ENCODE measurements at regions not wholly inside any gene's neighbourhood (a gene's known extent, or its start where the extent isn't known, plus 50 kb on each side); places are given as distances from the start of the nearest gene placed in this dataset.

GRCh38 chr4:11230866-11231265, 197.8 kb downstream of the HS3ST1 start (continued):
- TF ChIP-seq ZNF175 (CRISPR knock-in tag; IDR thresholded peaks at IDR 0.05; ENCODE audit: low read depth) (no peak), ZNF143 (CRISPR knock-in tag; IDR thresholded peaks at IDR 0.05) (no peak), PHB (CRISPR knock-in tag; IDR thresholded peaks at IDR 0.05) (no peak), GTF2F1 (IDR thresholded peaks at IDR 0.05; ENCODE audit: low read depth, low read length) (no peak), KDM5B (IDR thresholded peaks at IDR 0.05; ENCODE audit: insufficient replicate concordance, low read depth, low read length) (no peak)

- FAIRE-seq = no peak
- H3K27ac ChIP-seq (ENCODE audit: extremely low read depth, low read depth, low read length) = no peak overlapping the region
- no peaks in the 10 kb centered on the region for H3K79me2 ChIP-seq (ENCODE audit: control insufficient read depth, insufficient read depth, low read length)
- ATAC-seq = no peak
- H3K4me3 ChIP-seq = no peak overlapping the region
- BruUV-seq (replicated peaks) = no TSS peak
- H3K4me2 ChIP-seq (ENCODE audit: insufficient read depth, low read length) = no peak overlapping the region
- H3K4me1 ChIP-seq (replicated peaks in 1 of 2; ENCODE audit: control insufficient read depth in 2 of 2, insufficient read depth in 2 of 2, low read length in 2 of 2) = no peaks in the 10 kb centered on the region
- intact Hi-C loops (cut with micrococcal nuclease) = no loop called here
- ChIA-PET POLR2A (no interaction called here), CTCF (ENCODE audit: low intra/inter-chr PET ratio) (no interaction called here)
- H2AFZ ChIP-seq (ENCODE audit: low read depth, low read length) = no peak overlapping the region
- WGBS (ENCODE audit: insufficient coverage, low coverage, missing lambda C conversion rate) = 0% methylated on average over 1 of the region's 1 CpG
- H3K27me3 ChIP-seq (ENCODE audit: control insufficient read depth in 2 of 2, insufficient read depth in 2 of 2, low read length in 2 of 2) = no peaks in the 10 kb centered on the region
- no peak overlapping the region for H3K9ac ChIP-seq (ENCODE audit: insufficient read depth in 1 of 2, low read depth in 2 of 2, low read length in 2 of 2)
- DNase-seq (ENCODE audit: extremely low read depth in 1 of 4, low spot score in 3 of 4) = no peak
- in situ Hi-C loops (cut with MboI) = no loop called here
- H3K9me3 ChIP-seq (replicated peaks; ENCODE audit: control insufficient read depth, insufficient read depth, low read depth, low read length) = no peaks in the 10 kb centered on the region
- no peaks in the 10 kb centered on the region for H4K20me1 ChIP-seq (replicated peaks; ENCODE audit: control insufficient read depth, insufficient read depth, low read length)
- H3K36me3 ChIP-seq (ENCODE audit: control insufficient read depth, insufficient read depth, low read length) = no peaks in the 10 kb centered on the region
- H3K9me1 ChIP-seq (ENCODE audit: control insufficient read depth, insufficient read depth, low read length) = no peaks in the 10 kb centered on the region
- no peak for TF ChIP-seq TAL1 (IDR thresholded peaks at IDR 0.05)
- TF ChIP-seq ZNF407 (IDR thresholded peaks at IDR 0.05; ENCODE audit: low read depth) = no peak
- TF ChIP-seq CBFA2T3 (IDR thresholded peaks at IDR 0.05) = no peak
- no peak for TF ChIP-seq ZNF57 (CRISPR knock-in tag; IDR thresholded peaks at IDR 0.05)
- TF ChIP-seq RBBP5 (IDR thresholded peaks at IDR 0.05; ENCODE audit: borderline replicate concordance, insufficient read depth, low read length, poor library complexity, severe bottlenecking) = no peak
- TF ChIP-seq USF1 (CRISPR knock-in tag; IDR thresholded peaks at IDR 0.05) = no peak
These were observed 200.2 kb downstream of the HS3ST1 start for GRCh38 chr4:11228530-11228929.
